ENCODE measurements at regions not wholly inside any gene's neighbourhood (a gene's known extent, or its start where the extent isn't known, plus 50 kb on each side); places are given as distances from the start of the nearest gene placed in this dataset.

GRCh38 chr1:65719391-65719790 lies 73.3 kb upstream of the PDE4B start:
- H3K27me3 ChIP-seq: no peaks in the 10 kb centered on the region
- H3K4me1 ChIP-seq: no peaks in the 10 kb centered on the region
- no peak overlapping the region for H3K4me3 ChIP-seq
- H3K9me3 ChIP-seq (ENCODE audit: low read depth): no peaks in the 10 kb centered on the region
- DNase-seq (ENCODE audit: low spot score): no peak
- H3K27ac Mint-ChIP-seq: no peak overlapping the region
- H3K79me2 ChIP-seq (ENCODE audit: low read depth): no peaks in the 10 kb centered on the region
- H3K4me1 Mint-ChIP-seq: no peaks in the 10 kb centered on the region
- no peaks in the 10 kb centered on the region for H4K20me1 ChIP-seq (ENCODE audit: low read depth)
- H3K9ac ChIP-seq: no peak overlapping the region
- H3K4me3 Mint-ChIP-seq: no peak overlapping the region
- H3F3A ChIP-seq (ENCODE audit: low read depth): no peaks in the 10 kb centered on the region
- H3K9me3 Mint-ChIP-seq: no peaks in the 10 kb centered on the region
- no peak overlapping the region for H3K4me2 ChIP-seq
- no peaks in the 10 kb centered on the region for H3K27me3 Mint-ChIP-seq (ENCODE audit: insufficient read depth, low read depth)
- no peak overlapping the region for H2AFZ ChIP-seq (replicated peaks)
- TF ChIP-seq CTCF (IDR thresholded peaks at IDR 0.05): no peak
- TF ChIP-seq EZH2phosphoT487 (IDR thresholded peaks at IDR 0.05): no peak
- TF ChIP-seq EZH2 (IDR thresholded peaks at IDR 0.05): no peak
- H3K36me3 ChIP-seq: no peaks in the 10 kb centered on the region
- no peak overlapping the region for H3K27ac ChIP-seq
- H3K36me3 Mint-ChIP-seq: no peaks in the 10 kb centered on the region

GRCh38 chr1:65722461-65722860 lies 70.2 kb upstream of the PDE4B start:
- no peaks in the 10 kb centered on the region for H4K20me1 ChIP-seq (ENCODE audit: low read depth)
- no peaks in the 10 kb centered on the region for H3F3A ChIP-seq (ENCODE audit: low read depth)
- H2AFZ ChIP-seq (replicated peaks): no peak overlapping the region
- H3K4me3 ChIP-seq: no peak overlapping the region
- no peak overlapping the region for H3K9ac ChIP-seq
- Mint-ChIP-seq H3K27me3 (ENCODE audit: insufficient read depth, low read depth) (no peaks in the 10 kb centered on the region), H3K4me3 (no peak overlapping the region), H3K36me3 (no peaks in the 10 kb centered on the region), H3K9me3 (no peaks in the 10 kb centered on the region), H3K27ac (no peak overlapping the region), H3K4me1 (no peaks in the 10 kb centered on the region)
- no peaks in the 10 kb centered on the region for H3K79me2 ChIP-seq (ENCODE audit: low read depth)
- no peaks in the 10 kb centered on the region for H3K36me3 ChIP-seq
- H3K9me3 ChIP-seq (ENCODE audit: low read depth): no peaks in the 10 kb centered on the region
- no peak overlapping the region for H3K27ac ChIP-seq
- no peaks in the 10 kb centered on the region for H3K27me3 ChIP-seq
- no peak overlapping the region for H3K4me2 ChIP-seq
- DNase-seq (ENCODE audit: low spot score): no peak
- TF ChIP-seq CTCF (IDR thresholded peaks at IDR 0.05) (no peak), EZH2 (IDR thresholded peaks at IDR 0.05) (no peak), EZH2phosphoT487 (IDR thresholded peaks at IDR 0.05) (no peak)
- no peaks in the 10 kb centered on the region for H3K4me1 ChIP-seq

GRCh38 chr1:65724151-65724550 lies 68.5 kb upstream of the PDE4B start:
- Mint-ChIP-seq H3K4me1 (no peaks in the 10 kb centered on the region), H3K27ac (no peak overlapping the region), H3K36me3 (no peaks in the 10 kb centered on the region), H3K4me3 (no peak overlapping the region), H3K9me3 (no peaks in the 10 kb centered on the region), H3K27me3 (ENCODE audit: insufficient read depth, low read depth) (no peaks in the 10 kb centered on the region)
- Histone ChIP-seq H3K27me3 (no peaks in the 10 kb centered on the region), H4K20me1 (ENCODE audit: low read depth) (no peaks in the 10 kb centered on the region), H2AFZ (replicated peaks) (no peak overlapping the region), H3K9me3 (ENCODE audit: low read depth) (no peaks in the 10 kb centered on the region), H3K27ac (no peak overlapping the region), H3K4me1 (no peaks in the 10 kb centered on the region), H3F3A (ENCODE audit: low read depth) (no peaks in the 10 kb centered on the region), H3K36me3 (no peaks in the 10 kb centered on the region), H3K4me2 (no peak overlapping the region), H3K79me2 (ENCODE audit: low read depth) (no peaks in the 10 kb centered on the region), H3K9ac (no peak overlapping the region), H3K4me3 (no peak overlapping the region)
- no peak for DNase-seq (ENCODE audit: low spot score)
- TF ChIP-seq CTCF (IDR thresholded peaks at IDR 0.05) (no peak), EZH2 (IDR thresholded peaks at IDR 0.05) (no peak), EZH2phosphoT487 (IDR thresholded peaks at IDR 0.05) (no peak)

GRCh38 chr1:65725064-65725463 lies 67.6 kb upstream of the PDE4B start:
- Histone ChIP-seq H3K9ac (no peak overlapping the region), H3K79me2 (ENCODE audit: low read depth) (no peaks in the 10 kb centered on the region), H3K4me1 (no peaks in the 10 kb centered on the region), H3K9me3 (ENCODE audit: low read depth) (no peaks in the 10 kb centered on the region), H3K36me3 (no peaks in the 10 kb centered on the region), H3K4me3 (no peak overlapping the region), H3K4me2 (no peak overlapping the region), H3K27ac (no peak overlapping the region), H3F3A (ENCODE audit: low read depth) (no peaks in the 10 kb centered on the region), H4K20me1 (ENCODE audit: low read depth) (no peaks in the 10 kb centered on the region), H3K27me3 (no peaks in the 10 kb centered on the region), H2AFZ (replicated peaks) (no peak overlapping the region)
- Mint-ChIP-seq H3K4me3 (no peak overlapping the region), H3K4me1 (no peaks in the 10 kb centered on the region), H3K27me3 (ENCODE audit: insufficient read depth, low read depth) (no peaks in the 10 kb centered on the region), H3K27ac (no peak overlapping the region), H3K36me3 (no peaks in the 10 kb centered on the region), H3K9me3 (no peaks in the 10 kb centered on the region)
- TF ChIP-seq CTCF (IDR thresholded peaks at IDR 0.05) (no peak), EZH2phosphoT487 (IDR thresholded peaks at IDR 0.05) (no peak), EZH2 (IDR thresholded peaks at IDR 0.05) (no peak)
- no peak for DNase-seq (ENCODE audit: low spot score)

All from neural progenitor cell (in vitro differentiated cells).